ENCODE measurements at regions not wholly inside any gene's neighbourhood (a gene's known extent, or its start where the extent isn't known, plus 50 kb on each side); places are given as distances from the start of the nearest gene placed in this dataset.

GRCh38 chr13:48806522-48806921 lies 152.8 kb downstream of the CYSLTR2 start:
- intact Hi-C loops (cut with DNase I), result no loop called here
- no peak for DNase-seq
- no peak for ATAC-seq
- no peak for TF ChIP-seq CTCF (IDR thresholded peaks at IDR 0.05)
- no peak for TF ChIP-seq POLR2A (IDR thresholded peaks at IDR 0.05)
- H3K4me1 ChIP-seq, result no peaks in the 10 kb centered on the region
- no peaks in the 10 kb centered on the region for H3K9me3 ChIP-seq
- 87% methylated on average over 3 of the region's 3 CpGs for WGBS (ENCODE audit: insufficient coverage, low coverage, low lambda C conversion rate, missing lambda C conversion rate)
- H3K27ac ChIP-seq, result no peak overlapping the region
- H3K4me3 ChIP-seq, result no peak overlapping the region
- no peaks in the 10 kb centered on the region for H3K27me3 ChIP-seq
- no peaks in the 10 kb centered on the region for H3K36me3 ChIP-seq

- peak in 3 of 4 donors; percentile 19 to 99 (median 72) for ATAC-seq
- 29% methylated on average over 1 of the region's 1 CpG for WGBS (ENCODE audit: insufficient coverage, low coverage, low lambda C conversion rate, missing lambda C conversion rate)
- DNase-seq, result no peak
- Histone ChIP-seq H3K4me3 (no peak overlapping the region), H3K36me3 (no peaks in the 10 kb centered on the region), H3K27me3 (no peaks in the 10 kb centered on the region), H3K4me1 (no peaks in the 10 kb centered on the region), H3K27ac (no peak overlapping the region), H3K9me3 (no peaks in the 10 kb centered on the region)
- no peak for TF ChIP-seq POLR2A (IDR thresholded peaks at IDR 0.05)
- TF ChIP-seq CTCF (IDR thresholded peaks at IDR 0.05), result no peak
- intact Hi-C loops (cut with DNase I), result no loop called here
Observed at GRCh38 chr13:48808683-48809082, 155.0 kb downstream of the CYSLTR2 start.

- Histone ChIP-seq H3K4me3 (no peak overlapping the region), H3K27ac (no peak overlapping the region), H3K4me1 (no peaks in the 10 kb centered on the region), H3K36me3 (no peaks in the 10 kb centered on the region), H3K9me3 (no peaks in the 10 kb centered on the region), H3K27me3 (no peaks in the 10 kb centered on the region)
- DNase-seq, result no peak
- 81% methylated on average over 4 of the region's 6 CpGs for whole genome bisulfite sequencing (ENCODE audit: insufficient coverage, low coverage, low lambda C conversion rate, missing lambda C conversion rate)
- ATAC-seq, result no peak
- no peak for TF ChIP-seq POLR2A (IDR thresholded peaks at IDR 0.05)
- TF ChIP-seq CTCF (IDR thresholded peaks at IDR 0.05), result no peak
- intact Hi-C loops (cut with DNase I), result no loop called here
Observed at GRCh38 chr13:48810013-48810412, 156.3 kb downstream of the CYSLTR2 start.

GRCh38 chr13:48813518-48813917 lies 159.8 kb downstream of the CYSLTR2 start:
- intact Hi-C loops (cut with DNase I), result no loop called here
- WGBS (ENCODE audit: insufficient coverage, low coverage, low lambda C conversion rate, missing lambda C conversion rate), result 73% methylated on average over 5 of the region's 5 CpGs

GRCh38 chr13:48816700-48817099 lies 159.0 kb upstream of the FNDC3A start:
- Histone ChIP-seq H3K27me3 (no peaks in the 10 kb centered on the region), H3K36me3 (no peaks in the 10 kb centered on the region), H3K9me3 (no peaks in the 10 kb centered on the region), H3K27ac (no peak overlapping the region), H3K4me1 (peaks cover 0 to 9% (median 5%) of the 10 kb centered on the region in 4 donors), H3K4me3 (peak overlapping the region in 1 of 3 donors; percentile 10)
- no peak for TF ChIP-seq CTCF (IDR thresholded peaks at IDR 0.05)
- no peak for TF ChIP-seq POLR2A (IDR thresholded peaks at IDR 0.05)
- ATAC-seq (peak; percentile 44 to 62 (median 58)), DNase-seq (no peak)
- intact Hi-C loops (cut with DNase I), result no loop called here
- WGBS (ENCODE audit: insufficient coverage, low coverage, low lambda C conversion rate, missing lambda C conversion rate), result 20% methylated on average over 2 of the region's 2 CpGs

More at GRCh38 chr13:48813518-48813917, 159.8 kb downstream of the CYSLTR2 start:
- TF ChIP-seq POLR2A (IDR thresholded peaks at IDR 0.05), result no peak
- Histone ChIP-seq H3K4me3 (no peak overlapping the region), H3K27ac (no peak overlapping the region), H3K4me1 (peaks cover 0 to 9% (median 5%) of the 10 kb centered on the region in 4 donors), H3K27me3 (no peaks in the 10 kb centered on the region), H3K36me3 (no peaks in the 10 kb centered on the region), H3K9me3 (no peaks in the 10 kb centered on the region)
- no peak for DNase-seq
- no peak for ATAC-seq

Measured in right lobe of liver (tissue), 6 donors.